ENCODE measurements at regions not wholly inside any gene's neighbourhood (a gene's known extent, or its start where the extent isn't known, plus 50 kb on each side); places are given as distances from the start of the nearest gene placed in this dataset.
"Not testable (repeated sequence)": the region's sequence is repeated elsewhere in the genome, so short reads cannot be mapped to it uniquely, and the experiment has no call there.

DNA sequence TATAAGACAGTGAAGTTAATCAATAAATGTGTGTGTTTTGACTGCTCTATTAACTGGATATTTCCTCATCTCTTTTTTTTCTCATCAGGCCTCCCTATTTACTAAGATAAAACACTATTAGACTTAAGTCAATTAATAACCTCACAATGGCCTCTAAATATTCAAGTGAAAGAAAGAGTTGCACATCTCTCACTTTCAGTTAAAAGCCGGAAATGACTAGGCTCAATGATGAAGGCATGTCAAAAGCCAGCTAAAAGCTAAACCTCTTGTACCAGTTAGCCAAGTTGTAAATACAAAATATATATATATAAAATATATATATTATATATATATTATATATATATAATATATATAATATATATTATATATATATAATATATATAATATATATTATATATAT, 127.0 kb upstream of the MEOX2 start:
- no peak for DNase-seq
- no peaks in the 10 kb centered on the region for H3K36me3 ChIP-seq
- no peak overlapping the region for H3K4me3 ChIP-seq (ENCODE audit: low read depth, low read length)
- TF ChIP-seq, protein P1, sequence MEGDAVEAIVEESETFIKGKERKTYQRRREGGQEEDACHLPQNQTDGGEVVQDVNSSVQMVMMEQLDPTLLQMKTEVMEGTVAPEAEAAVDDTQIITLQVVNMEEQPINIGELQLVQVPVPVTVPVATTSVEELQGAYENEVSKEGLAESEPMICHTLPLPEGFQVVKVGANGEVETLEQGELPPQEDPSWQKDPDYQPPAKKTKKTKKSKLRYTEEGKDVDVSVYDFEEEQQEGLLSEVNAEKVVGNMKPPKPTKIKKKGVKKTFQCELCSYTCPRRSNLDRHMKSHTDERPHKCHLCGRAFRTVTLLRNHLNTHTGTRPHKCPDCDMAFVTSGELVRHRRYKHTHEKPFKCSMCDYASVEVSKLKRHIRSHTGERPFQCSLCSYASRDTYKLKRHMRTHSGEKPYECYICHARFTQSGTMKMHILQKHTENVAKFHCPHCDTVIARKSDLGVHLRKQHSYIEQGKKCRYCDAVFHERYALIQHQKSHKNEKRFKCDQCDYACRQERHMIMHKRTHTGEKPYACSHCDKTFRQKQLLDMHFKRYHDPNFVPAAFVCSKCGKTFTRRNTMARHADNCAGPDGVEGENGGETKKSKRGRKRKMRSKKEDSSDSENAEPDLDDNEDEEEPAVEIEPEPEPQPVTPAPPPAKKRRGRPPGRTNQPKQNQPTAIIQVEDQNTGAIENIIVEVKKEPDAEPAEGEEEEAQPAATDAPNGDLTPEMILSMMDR (IDR thresholded peaks at IDR 0.05; ENCODE audit: low read depth, low read length), result no peak
- H3K27ac ChIP-seq, result no peak overlapping the region
- H3K9me3 ChIP-seq (ENCODE audit: severe bottlenecking), result no peaks in the 10 kb centered on the region
- H3K27me3 ChIP-seq (ENCODE audit: insufficient read depth, low read depth, severe bottlenecking), result no peaks in the 10 kb centered on the region

DNA sequence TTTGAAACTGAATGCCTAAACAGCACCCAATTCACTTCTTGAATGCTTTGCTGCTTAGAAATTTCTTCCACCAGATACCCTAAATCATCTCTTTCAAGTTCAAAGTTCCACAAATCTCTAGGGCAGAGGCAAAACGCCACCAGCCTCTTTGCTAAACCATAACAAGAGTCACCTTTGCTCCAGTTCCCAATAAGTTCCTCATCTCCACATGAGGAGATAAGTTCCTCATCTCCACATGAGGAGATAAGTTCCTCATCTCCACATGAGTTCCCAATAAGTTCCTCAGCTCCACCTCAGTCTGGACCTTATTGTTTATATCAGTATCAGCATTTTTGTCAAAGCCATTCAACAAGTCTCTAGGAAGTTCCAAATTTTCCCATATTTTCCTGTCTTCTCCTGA, 123.9 kb upstream of the MEOX2 start:
- H3K9me3 ChIP-seq (ENCODE audit: severe bottlenecking); H3K27me3 ChIP-seq (ENCODE audit: insufficient read depth, low read depth, severe bottlenecking); H3K27ac ChIP-seq; H3K4me3 ChIP-seq (ENCODE audit: low read depth, low read length); DNase-seq; H3K36me3 ChIP-seq: not testable (repeated sequence)

GRCh38 chr7:15809936-15810335, 123.5 kb upstream of the MEOX2 start:
- not testable (repeated sequence) for H3K36me3 ChIP-seq; H3K27ac ChIP-seq; H3K4me3 ChIP-seq (ENCODE audit: low read depth, low read length); DNase-seq; H3K9me3 ChIP-seq (ENCODE audit: severe bottlenecking); H3K27me3 ChIP-seq (ENCODE audit: insufficient read depth, low read depth, severe bottlenecking)

DNA sequence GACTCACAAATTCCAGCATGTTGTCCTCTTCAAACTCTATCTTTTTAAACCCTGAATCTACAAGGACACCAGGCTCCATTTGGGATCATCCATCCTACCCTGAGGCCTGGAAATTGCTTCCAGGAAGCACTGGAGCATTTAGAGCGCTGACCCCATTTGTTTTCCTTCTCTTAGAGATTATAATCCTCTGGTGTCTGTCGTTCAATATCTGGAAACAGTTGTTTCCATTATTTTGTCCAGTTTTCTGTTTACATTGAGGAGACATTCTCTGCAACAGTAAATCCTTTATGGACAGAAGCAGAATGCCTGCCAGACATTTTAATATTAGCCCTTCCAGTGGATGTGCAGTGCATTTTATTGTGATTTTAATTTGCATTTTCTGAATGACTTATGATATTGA, 119.4 kb upstream of the MEOX2 start:
- Histone ChIP-seq H3K9me3 (ENCODE audit: severe bottlenecking) (no peaks in the 10 kb centered on the region), H3K27ac (no peak overlapping the region), H3K4me3 (ENCODE audit: low read depth, low read length) (no peak overlapping the region), H3K27me3 (ENCODE audit: insufficient read depth, low read depth, severe bottlenecking) (no peaks in the 10 kb centered on the region), H3K36me3 (no peaks in the 10 kb centered on the region)
- DNase-seq, result no peak
- TF ChIP-seq, protein P1 (IDR thresholded peaks at IDR 0.05; ENCODE audit: low read depth, low read length), result no peak

DNA sequence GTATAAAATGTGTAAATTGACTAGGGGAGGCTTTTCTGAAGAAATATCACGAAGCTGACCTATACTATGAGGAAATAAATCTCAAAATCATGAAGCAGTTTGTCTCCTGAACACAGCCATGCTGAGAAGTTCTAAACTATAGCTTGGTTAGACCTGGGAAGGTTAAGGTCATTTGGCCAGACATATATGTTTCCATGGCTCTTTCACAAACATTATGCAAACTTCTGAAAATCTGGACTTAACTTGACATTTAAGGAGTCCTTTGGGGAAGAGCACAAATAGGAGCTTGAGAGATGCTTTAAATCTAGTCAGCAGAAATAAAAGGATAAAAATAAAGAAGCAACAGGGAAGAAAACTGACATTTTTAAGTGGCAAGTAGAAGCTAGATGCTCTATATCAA, 115.9 kb upstream of the MEOX2 start:
- TF ChIP-seq, protein P1 (IDR thresholded peaks at IDR 0.05; ENCODE audit: low read depth, low read length), result no peak
- no peaks in the 10 kb centered on the region for H3K27me3 ChIP-seq (ENCODE audit: insufficient read depth, low read depth, severe bottlenecking)
- H3K9me3 ChIP-seq (ENCODE audit: severe bottlenecking), result no peaks in the 10 kb centered on the region
- DNase-seq, result no peak
- H3K27ac ChIP-seq, result no peak overlapping the region
- H3K4me3 ChIP-seq (ENCODE audit: low read depth, low read length), result no peak overlapping the region
- no peaks in the 10 kb centered on the region for H3K36me3 ChIP-seq

DNA sequence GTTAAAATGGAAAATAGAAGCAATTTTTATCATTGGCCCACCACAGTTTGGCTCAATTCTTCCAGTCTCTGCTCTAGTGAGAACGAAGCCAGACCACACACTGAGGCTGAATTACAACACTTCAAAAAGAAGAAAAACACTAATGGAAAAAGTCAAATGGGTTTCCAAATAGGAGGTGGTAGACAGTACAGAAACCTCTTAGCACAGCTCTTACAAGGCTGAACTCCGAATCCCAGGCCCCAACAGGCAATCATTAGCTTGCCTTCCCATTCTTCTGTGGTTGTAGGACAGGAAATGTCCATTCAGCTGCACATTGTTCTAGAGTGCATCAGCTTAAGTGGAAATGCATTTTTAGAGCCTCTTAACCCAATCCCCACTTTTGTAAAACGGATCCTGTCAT, 115.1 kb upstream of the MEOX2 start:
- H3K4me3 ChIP-seq (ENCODE audit: low read depth, low read length), result no peak overlapping the region
- no peaks in the 10 kb centered on the region for H3K27me3 ChIP-seq (ENCODE audit: insufficient read depth, low read depth, severe bottlenecking)
- H3K27ac ChIP-seq, result no peak overlapping the region
- TF ChIP-seq, protein P1 (IDR thresholded peaks at IDR 0.05; ENCODE audit: low read depth, low read length), result no peak
- no peaks in the 10 kb centered on the region for H3K9me3 ChIP-seq (ENCODE audit: severe bottlenecking)
- no peak for DNase-seq
- H3K36me3 ChIP-seq, result no peaks in the 10 kb centered on the region

DNA sequence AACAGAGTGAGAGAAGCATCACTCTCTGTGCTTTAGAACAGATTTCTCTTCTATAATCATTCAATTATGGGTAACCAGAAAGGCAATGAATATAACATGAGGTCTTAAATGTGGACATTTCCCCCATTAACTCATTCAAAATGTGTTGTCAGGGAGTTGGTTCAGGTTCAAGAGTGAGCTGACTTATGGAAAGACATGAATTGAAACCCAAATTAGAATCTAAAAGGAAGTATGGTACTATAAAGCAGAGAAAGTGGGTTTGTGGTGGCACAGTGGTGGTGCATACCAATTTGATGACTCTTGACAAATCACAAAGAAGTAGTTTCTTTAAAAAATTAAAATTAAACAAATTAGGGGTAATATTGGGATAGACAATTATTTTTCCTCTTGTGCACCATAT, 114.6 kb upstream of the MEOX2 start:
- Histone ChIP-seq H3K36me3 (no peaks in the 10 kb centered on the region), H3K4me3 (ENCODE audit: low read depth, low read length) (no peak overlapping the region), H3K27me3 (ENCODE audit: insufficient read depth, low read depth, severe bottlenecking) (no peaks in the 10 kb centered on the region), H3K27ac (no peak overlapping the region), H3K9me3 (ENCODE audit: severe bottlenecking) (no peaks in the 10 kb centered on the region)
- no peak for DNase-seq
- TF ChIP-seq, protein P1 (IDR thresholded peaks at IDR 0.05; ENCODE audit: low read depth, low read length), result no peak

Measured in WERI-Rb-1 (cell line).